Fibroblast of lung (primary cell): ENCODE measurements at regions not wholly inside any gene's neighbourhood (a gene's known extent, or its start where the extent isn't known, plus 50 kb on each side); places are given as distances from the start of the nearest gene placed in this dataset.

Experiments used
- DNase-seq, 2 donors: peaks; one replicate each; pipeline versions ENCODE4 v3.0.0 to v3.0.0-alpha.2; 2010; ENCODE audit warnings: low read depth in 2 of 2
- H2AFZ ChIP-seq: 2 replicates; pipeline ENCODE4 v1.5.1; 2012; ENCODE audit warnings: low read length, control low read depth, inconsistent platforms
- H3K27ac ChIP-seq: 2 replicates; pipeline ENCODE4 v1.5.1; 2011; ENCODE audit warnings: low read length, control low read depth; ENCODE audit not compliant: insufficient read depth
- H3K27me3 ChIP-seq: 2 replicates; pipeline ENCODE4 v1.5.1; 2011; ENCODE audit warnings: mild to moderate bottlenecking, low read length; ENCODE audit not compliant: control insufficient read depth, insufficient read depth
- H3K36me3 ChIP-seq: 2 replicates; pipeline ENCODE4 v1.5.1; 2011; ENCODE audit warnings: low read length; ENCODE audit not compliant: control insufficient read depth, insufficient read depth
- H3K4me1 ChIP-seq: 2 replicates; pipeline ENCODE4 v1.5.1; 2011; ENCODE audit warnings: low read length; ENCODE audit not compliant: control insufficient read depth, insufficient read depth; ENCODE audit errors: extremely low read depth
- H3K4me2 ChIP-seq: 2 replicates; pipeline ENCODE4 v1.5.1; 2011; ENCODE audit warnings: low read length, control low read depth; ENCODE audit not compliant: insufficient read depth; ENCODE audit errors: extremely low read depth
- H3K4me3 ChIP-seq, 4 experiments: fragments of 200-600 bp in 1 of 4; sonication (generic) in 1 of 4; replicated peaks in 1 of 4; 2 replicates each; pipeline ENCODE4 v1.5.1; 2011 to 2016; ENCODE audit warnings: low read length in 4 of 4, low read depth in 3 of 4, mild to moderate bottlenecking in 3 of 4, control low read depth in 2 of 4, inconsistent platforms in 1 of 4, mixed read lengths in 1 of 4; ENCODE audit not compliant: insufficient read depth in 1 of 4; ENCODE audit errors: control extremely low read depth in 1 of 4
- H3K79me2 ChIP-seq: 2 replicates; pipeline ENCODE4 v1.5.1; 2012; ENCODE audit warnings: mild to moderate bottlenecking, low read length, inconsistent platforms; ENCODE audit not compliant: control insufficient read depth, insufficient read depth
- H3K9ac ChIP-seq: 2 replicates; pipeline ENCODE4 v1.5.1; 2011; ENCODE audit warnings: mild to moderate bottlenecking, low read length, control low read depth; ENCODE audit not compliant: insufficient read depth
- H3K9me3 ChIP-seq: 2 replicates; pipeline ENCODE4 v1.5.1; 2012; ENCODE audit warnings: low read depth, low read length; ENCODE audit not compliant: control insufficient read depth, insufficient read depth
- H4K20me1 ChIP-seq: 2 replicates; pipeline ENCODE4 v1.5.1; 2011; ENCODE audit warnings: low read length; ENCODE audit not compliant: control insufficient read depth, insufficient read depth; ENCODE audit errors: extremely low read depth
- EZH2 ChIP-seq: IDR thresholded peaks from 2 replicates; pipeline ENCODE4 v1.5.1; 2012; ENCODE audit warnings: low read length, control low read depth, mild to moderate bottlenecking; ENCODE audit errors: missing control alignments
- TF ChIP-seq, protein P1 (sequence below), 2 donors: IDR thresholded peaks in 1 of 2; conservative IDR thresholded peaks in 1 of 2; 1 replicate in 1 of 2; 2 replicates in 1 of 2; pipeline ENCODE4 v1.5.1; 2011 to 2012; ENCODE audit warnings: low read length in 2 of 2, control low read depth in 1 of 2, inconsistent platforms in 1 of 2, low read depth in 1 of 2, mild to moderate bottlenecking in 1 of 2

- TF ChIP-seq, protein P1, sequence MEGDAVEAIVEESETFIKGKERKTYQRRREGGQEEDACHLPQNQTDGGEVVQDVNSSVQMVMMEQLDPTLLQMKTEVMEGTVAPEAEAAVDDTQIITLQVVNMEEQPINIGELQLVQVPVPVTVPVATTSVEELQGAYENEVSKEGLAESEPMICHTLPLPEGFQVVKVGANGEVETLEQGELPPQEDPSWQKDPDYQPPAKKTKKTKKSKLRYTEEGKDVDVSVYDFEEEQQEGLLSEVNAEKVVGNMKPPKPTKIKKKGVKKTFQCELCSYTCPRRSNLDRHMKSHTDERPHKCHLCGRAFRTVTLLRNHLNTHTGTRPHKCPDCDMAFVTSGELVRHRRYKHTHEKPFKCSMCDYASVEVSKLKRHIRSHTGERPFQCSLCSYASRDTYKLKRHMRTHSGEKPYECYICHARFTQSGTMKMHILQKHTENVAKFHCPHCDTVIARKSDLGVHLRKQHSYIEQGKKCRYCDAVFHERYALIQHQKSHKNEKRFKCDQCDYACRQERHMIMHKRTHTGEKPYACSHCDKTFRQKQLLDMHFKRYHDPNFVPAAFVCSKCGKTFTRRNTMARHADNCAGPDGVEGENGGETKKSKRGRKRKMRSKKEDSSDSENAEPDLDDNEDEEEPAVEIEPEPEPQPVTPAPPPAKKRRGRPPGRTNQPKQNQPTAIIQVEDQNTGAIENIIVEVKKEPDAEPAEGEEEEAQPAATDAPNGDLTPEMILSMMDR (conservative IDR thresholded peaks at IDR 0.05 in 1 of 2, IDR thresholded peaks at IDR 0.05 in 1 of 2; ENCODE audit: low read depth in 1 of 2, low read length in 2 of 2) = no peak
- TF ChIP-seq EZH2 = no peak
- Histone ChIP-seq H3K4me3 (no peak overlapping the region), H3K4me1 (no peaks in the 10 kb centered on the region), H3K36me3 (no peaks in the 10 kb centered on the region), H3K79me2 (no peaks in the 10 kb centered on the region), H3K27ac (no peak overlapping the region), H2AFZ (no peak overlapping the region), H3K4me2 (no peak overlapping the region), H4K20me1 (no peaks in the 10 kb centered on the region), H3K9me3 (no peaks in the 10 kb centered on the region), H3K27me3 (no peaks in the 10 kb centered on the region), H3K9ac (no peak overlapping the region)
- no peak for DNase-seq
These were observed 320.2 kb upstream of the ARGLU1 start for GRCh38 chr13:106888148-106888547.

GRCh38 chr13:106887686-106888085 is 319.7 kb upstream of the ARGLU1 start:
- no peak overlapping the region for H3K4me3 ChIP-seq
- no peaks in the 10 kb centered on the region for H3K4me1 ChIP-seq
- H3K79me2 ChIP-seq = no peaks in the 10 kb centered on the region
- no peaks in the 10 kb centered on the region for H3K9me3 ChIP-seq
- H3K4me2 ChIP-seq = no peak overlapping the region
- H2AFZ ChIP-seq = no peak overlapping the region
- H4K20me1 ChIP-seq = no peaks in the 10 kb centered on the region
- peak; percentile 19 to 37 for DNase-seq
- no peaks in the 10 kb centered on the region for H3K27me3 ChIP-seq
- H3K36me3 ChIP-seq = no peaks in the 10 kb centered on the region
- H3K27ac ChIP-seq = no peak overlapping the region
- TF ChIP-seq, protein P1 (conservative IDR thresholded peaks at IDR 0.05 in 1 of 2, IDR thresholded peaks at IDR 0.05 in 1 of 2; ENCODE audit: low read depth in 1 of 2, low read length in 2 of 2) = no peak
- TF ChIP-seq EZH2 = no peak
- H3K9ac ChIP-seq = no peak overlapping the region

DNA sequence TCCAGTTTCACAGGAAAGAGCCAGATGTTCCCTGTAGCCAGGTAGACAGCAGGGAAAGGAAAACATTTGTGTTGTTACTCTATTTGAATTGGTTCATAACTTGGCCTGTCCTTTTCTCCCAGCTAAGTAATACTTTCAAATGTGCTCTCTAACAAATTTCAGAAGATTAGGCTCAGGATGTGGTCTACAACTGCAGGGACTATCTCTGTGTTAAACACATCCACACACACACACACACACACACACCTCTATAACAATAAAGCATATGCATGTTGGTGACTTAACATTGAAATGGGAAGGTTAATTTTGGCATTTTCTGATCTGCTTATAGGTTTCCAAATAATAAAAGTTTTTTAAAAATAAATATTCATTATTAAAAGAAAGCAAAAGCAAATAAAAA is 316.0 kb upstream of the ARGLU1 start:
- Histone ChIP-seq H3K9me3 (no peaks in the 10 kb centered on the region), H3K27ac (no peak overlapping the region), H3K27me3 (no peaks in the 10 kb centered on the region), H3K4me1 (no peaks in the 10 kb centered on the region), H3K4me2 (no peak overlapping the region), H3K79me2 (no peaks in the 10 kb centered on the region), H3K4me3 (no peak overlapping the region), H2AFZ (no peak overlapping the region), H3K36me3 (no peaks in the 10 kb centered on the region), H4K20me1 (no peaks in the 10 kb centered on the region), H3K9ac (no peak overlapping the region)
- TF ChIP-seq, protein P1 (conservative IDR thresholded peaks at IDR 0.05 in 1 of 2, IDR thresholded peaks at IDR 0.05 in 1 of 2; ENCODE audit: low read depth in 1 of 2, low read length in 2 of 2) = no peak
- no peak for TF ChIP-seq EZH2
- DNase-seq = no peak
